ENCODE measurements at regions not wholly inside any gene's neighbourhood (a gene's known extent, or its start where the extent isn't known, plus 50 kb on each side); places are given as distances from the start of the nearest gene placed in this dataset.

DNA sequence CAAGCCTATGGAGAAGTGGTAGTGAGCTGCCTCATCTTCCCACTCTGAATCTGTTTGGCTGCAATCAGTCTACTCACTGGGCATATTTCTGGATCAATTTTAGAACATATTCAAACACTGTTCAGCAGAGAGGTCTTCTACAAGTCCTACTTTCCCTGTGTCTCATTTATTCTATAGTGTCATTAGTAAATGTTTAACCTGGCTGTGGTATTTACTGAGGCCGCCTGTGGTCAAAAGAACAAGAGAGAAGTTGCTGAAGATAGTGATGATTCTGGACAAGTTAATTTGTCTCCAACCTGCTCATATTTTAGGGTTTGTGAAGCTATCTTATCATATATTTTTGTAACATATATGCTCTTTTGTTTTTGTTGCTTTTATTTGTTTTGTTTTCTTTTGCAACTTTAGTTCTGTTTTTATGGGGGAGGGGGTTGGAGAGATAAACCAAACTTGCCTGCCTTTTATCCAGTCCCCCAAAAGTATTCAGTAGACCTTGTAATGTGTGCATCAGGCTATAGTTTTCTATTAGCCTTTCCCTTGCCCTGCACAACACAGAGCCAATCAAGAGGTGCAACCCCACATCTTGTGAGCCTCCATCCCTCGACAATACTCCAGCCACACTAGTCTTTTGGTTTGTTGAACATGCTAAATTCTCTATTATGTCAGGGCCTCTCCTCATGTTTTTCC, 362.8 kb upstream of the MBL2 start:
- TF ChIP-seq, protein P1, sequence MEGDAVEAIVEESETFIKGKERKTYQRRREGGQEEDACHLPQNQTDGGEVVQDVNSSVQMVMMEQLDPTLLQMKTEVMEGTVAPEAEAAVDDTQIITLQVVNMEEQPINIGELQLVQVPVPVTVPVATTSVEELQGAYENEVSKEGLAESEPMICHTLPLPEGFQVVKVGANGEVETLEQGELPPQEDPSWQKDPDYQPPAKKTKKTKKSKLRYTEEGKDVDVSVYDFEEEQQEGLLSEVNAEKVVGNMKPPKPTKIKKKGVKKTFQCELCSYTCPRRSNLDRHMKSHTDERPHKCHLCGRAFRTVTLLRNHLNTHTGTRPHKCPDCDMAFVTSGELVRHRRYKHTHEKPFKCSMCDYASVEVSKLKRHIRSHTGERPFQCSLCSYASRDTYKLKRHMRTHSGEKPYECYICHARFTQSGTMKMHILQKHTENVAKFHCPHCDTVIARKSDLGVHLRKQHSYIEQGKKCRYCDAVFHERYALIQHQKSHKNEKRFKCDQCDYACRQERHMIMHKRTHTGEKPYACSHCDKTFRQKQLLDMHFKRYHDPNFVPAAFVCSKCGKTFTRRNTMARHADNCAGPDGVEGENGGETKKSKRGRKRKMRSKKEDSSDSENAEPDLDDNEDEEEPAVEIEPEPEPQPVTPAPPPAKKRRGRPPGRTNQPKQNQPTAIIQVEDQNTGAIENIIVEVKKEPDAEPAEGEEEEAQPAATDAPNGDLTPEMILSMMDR (IDR thresholded peaks at IDR 0.05; ENCODE audit: extremely low read depth, missing control alignments): no peak
- DNase-seq (ENCODE audit: low spot score): no peak

DNA sequence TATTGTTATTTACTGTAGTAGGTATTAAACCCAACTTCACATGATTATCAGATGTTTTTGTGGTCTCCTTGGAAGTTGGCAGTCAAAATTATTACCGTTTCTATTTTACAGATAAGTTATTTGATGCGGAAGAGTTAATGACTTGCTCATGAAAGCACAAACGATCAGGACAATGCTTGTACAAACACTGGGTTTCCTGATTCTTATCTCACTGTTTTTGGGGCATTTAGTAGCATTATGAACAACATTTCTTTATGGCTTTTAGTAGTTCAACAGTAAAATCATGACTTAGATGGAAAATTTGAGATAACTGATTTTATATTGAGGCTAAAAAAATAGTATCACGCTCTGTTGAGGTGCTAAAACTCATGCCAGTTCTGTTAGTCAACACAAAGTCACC, 361.5 kb upstream of the MBL2 start:
- TF ChIP-seq, protein P1 (IDR thresholded peaks at IDR 0.05; ENCODE audit: extremely low read depth, missing control alignments): no peak
- no peak for DNase-seq (ENCODE audit: low spot score)

DNA sequence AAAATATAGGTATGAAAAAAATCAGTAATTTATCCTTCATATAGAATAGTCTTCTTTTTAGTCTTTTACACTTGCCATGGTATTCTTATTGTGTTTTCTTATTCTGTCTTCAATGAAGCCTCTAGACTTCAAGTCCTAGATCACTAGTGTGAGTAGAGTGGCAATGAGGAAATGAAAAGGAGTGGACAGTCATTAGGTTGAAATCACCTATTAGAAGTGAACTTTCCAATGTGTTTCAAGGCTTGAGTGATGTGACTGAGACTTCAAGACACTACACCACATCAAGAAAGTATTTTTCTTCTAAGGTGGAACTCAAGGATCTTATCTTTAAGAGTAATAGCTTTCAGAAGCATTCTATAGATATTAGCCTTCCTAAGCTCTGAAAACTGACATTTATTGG, 357.8 kb upstream of the MBL2 start:
- TF ChIP-seq, protein P1 (IDR thresholded peaks at IDR 0.05; ENCODE audit: extremely low read depth, missing control alignments): no peak

DNA sequence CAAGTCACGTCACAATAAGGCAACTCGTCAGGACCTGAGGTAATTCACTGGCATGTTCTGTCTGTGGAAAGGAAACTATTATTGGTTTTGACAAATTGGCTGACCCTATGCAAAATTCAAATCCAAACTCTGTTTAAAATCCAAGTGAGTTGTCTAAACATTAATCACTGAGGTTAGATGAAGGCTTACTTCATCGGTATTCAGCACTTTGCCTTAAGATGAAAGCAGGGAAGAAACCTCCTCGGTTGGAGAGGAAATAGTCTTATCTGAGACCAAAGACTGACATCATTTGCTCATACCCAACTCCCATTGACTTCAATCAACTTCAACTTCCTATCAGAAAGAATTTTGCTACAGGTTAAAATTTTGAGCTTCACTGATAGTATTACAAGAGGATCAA, 355.1 kb upstream of the MBL2 start:
- DNase-seq (ENCODE audit: low spot score): no peak
- TF ChIP-seq, protein P1 (IDR thresholded peaks at IDR 0.05; ENCODE audit: extremely low read depth, missing control alignments): no peak

More for the DNA sequence above, 357.8 kb upstream of the MBL2 start:
- no peak for DNase-seq (ENCODE audit: low spot score)

DNA sequence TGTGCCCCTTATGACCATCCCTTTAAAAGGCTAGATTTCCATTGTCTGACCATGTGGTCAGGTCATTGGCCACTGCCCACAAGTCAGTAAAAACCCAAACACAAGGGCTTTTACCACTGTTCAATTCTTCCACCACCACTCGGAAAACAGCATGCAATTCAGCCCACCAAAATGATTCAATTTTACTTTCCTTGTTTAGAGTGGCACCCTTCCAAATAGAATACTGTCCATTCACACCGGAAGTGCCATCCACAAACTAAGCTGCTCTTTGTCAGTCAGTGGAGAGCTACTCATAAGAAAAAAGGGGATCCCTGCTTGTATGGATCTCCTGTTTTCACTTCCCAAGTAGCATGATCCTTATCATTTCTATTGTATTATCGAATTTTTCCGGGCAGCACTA, 350.7 kb upstream of the MBL2 start:
- TF ChIP-seq, protein P1 (IDR thresholded peaks at IDR 0.05; ENCODE audit: extremely low read depth, missing control alignments): no peak
- no peak for DNase-seq (ENCODE audit: low spot score)

DNA sequence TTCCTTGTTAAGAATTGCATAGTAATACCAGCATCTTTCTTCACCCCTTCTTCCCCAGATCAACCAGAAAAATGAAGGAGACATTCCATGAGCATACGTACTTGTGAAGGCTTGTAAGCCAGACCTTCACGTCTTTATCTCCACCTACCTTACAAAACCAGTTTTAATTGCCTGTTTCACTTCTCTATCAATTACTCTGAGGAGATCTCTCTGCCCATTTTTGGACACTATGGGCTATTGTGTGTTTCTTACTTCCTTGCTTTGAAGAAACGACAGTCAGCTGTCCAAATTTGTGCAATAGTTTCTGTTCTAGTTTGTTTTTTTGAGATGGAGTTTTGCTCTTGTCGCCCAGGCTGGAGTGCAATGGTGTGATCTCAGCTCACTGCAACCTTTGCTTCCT, 349.7 kb upstream of the MBL2 start:
- TF ChIP-seq, protein P1 (IDR thresholded peaks at IDR 0.05; ENCODE audit: extremely low read depth, missing control alignments): no peak
- DNase-seq (ENCODE audit: low spot score): no peak

DNA sequence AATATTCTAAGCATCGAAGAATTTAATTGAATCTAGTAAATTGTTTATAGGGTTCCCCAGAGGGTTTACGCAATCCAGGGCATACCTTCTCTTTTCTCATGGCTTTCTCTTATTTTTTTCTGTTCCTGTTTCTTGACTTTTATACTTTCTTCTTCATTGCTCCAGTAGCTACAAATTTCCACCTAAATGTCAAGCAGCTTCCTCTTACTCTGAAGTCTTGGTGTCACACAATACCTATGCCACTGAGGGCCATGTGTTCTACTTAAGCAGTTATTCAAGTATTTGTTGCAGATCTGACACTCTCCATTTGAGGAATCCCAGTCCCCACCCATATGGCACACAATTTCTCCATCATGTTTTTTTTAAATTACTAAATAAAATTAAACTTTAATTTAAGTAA, 343.1 kb upstream of the MBL2 start:
- TF ChIP-seq, protein P1 (IDR thresholded peaks at IDR 0.05; ENCODE audit: extremely low read depth, missing control alignments): no peak
- no peak for DNase-seq (ENCODE audit: low spot score)
